Panc1 (cell line): ENCODE measurements at regions not wholly inside any gene's neighbourhood (a gene's known extent, or its start where the extent isn't known, plus 50 kb on each side); places are given as distances from the start of the nearest gene placed in this dataset.
"Not testable (repeated sequence)": the region's sequence is repeated elsewhere in the genome, so short reads cannot be mapped to it uniquely, and the experiment has no call there.

Experiments used
- ATAC-seq: fragments of 200-7000 bp; cut with Tn5 transposase; 2 replicates; pipeline ENCODE4 v1.9.1; 2020; ENCODE audit warnings: mild to moderate bottlenecking, moderate library complexity
- BruUV-seq: library from RNA; stranded (reverse); fragments of 400-500 nt; replicated peaks from 2 replicates; lab custom pipeline; 2021; lab: Mats Ljungman, UMichigan
- CTCF ChIA-PET: fragments of 300-600 bp; sonication (Branson Sonifier 250); formaldehyde crosslinking; loops from one replicate; lab custom pipeline; 2022; ENCODE audit warnings: antibody characterized with exemption; lab: Charles Lee
- POLR2A ChIA-PET: fragments of 300-600 bp; sonication (Branson Sonifier 250); formaldehyde crosslinking; loops from one replicate; lab custom pipeline; 2022; ENCODE audit warnings: antibody characterized with exemption; lab: Charles Lee
- DNase-seq: peaks from one replicate; pipeline ENCODE4 v3.0.0-alpha.2; 2010; ENCODE audit warnings: low read depth, low spot score
- H3K27ac ChIP-seq: 2 replicates; pipeline ENCODE4 v1.5.1; 2011; ENCODE audit warnings: mild to moderate bottlenecking, low read length, inconsistent platforms
- H3K27me3 ChIP-seq: fragments of 200-500 bp; sonication (Bioruptor generic); 2 replicates; pipeline ENCODE4 v1.6.0; 2014; ENCODE audit warnings: low read length, inconsistent platforms; ENCODE audit not compliant: control insufficient read depth, insufficient read depth
- H3K36me3 ChIP-seq: fragments of 200-500 bp; sonication (Bioruptor generic); 2 replicates; pipeline ENCODE4 v1.5.1; 2014; ENCODE audit warnings: inconsistent platforms, mild to moderate bottlenecking, low read length, moderate library complexity; ENCODE audit not compliant: control insufficient read depth, insufficient read depth
- H3K4me1 ChIP-seq: 2 replicates; pipeline ENCODE4 v1.5.1; 2011; ENCODE audit warnings: inconsistent platforms, mild to moderate bottlenecking, low read length, moderate library complexity; ENCODE audit not compliant: control insufficient read depth, insufficient read depth
- H3K4me3 ChIP-seq, 2 experiments: 2 replicates each; pipeline ENCODE4 v1.5.1; 2011 to 2012; ENCODE audit warnings: low read depth in 2 of 2, low read length in 2 of 2, mild to moderate bottlenecking in 2 of 2, inconsistent platforms in 1 of 2, moderate library complexity in 1 of 2
- H3K9me3 ChIP-seq: fragments of 200-500 bp; sonication (Bioruptor generic); 2 replicates; pipeline ENCODE4 v1.5.1; 2014; ENCODE audit warnings: low read depth, mild to moderate bottlenecking, inconsistent platforms, low read length, moderate library complexity; ENCODE audit not compliant: control insufficient read depth, insufficient read depth
- CTCF ChIP-seq: fragments of 450-650 bp; IDR thresholded peaks from 2 replicates; pipeline ENCODE4 v1.5.1; 2017; ENCODE audit warnings: mild to moderate bottlenecking
- POLR2AphosphoS5 ChIP-seq: IDR thresholded peaks from 2 replicates; pipeline ENCODE4 v1.6.1; 2012; ENCODE audit warnings: mild to moderate bottlenecking, low read depth, low read length, moderate library complexity
- REST ChIP-seq, 2 experiments: IDR thresholded peaks; 2 replicates each; pipeline ENCODE4 v1.6.1; 2011 to 2012; ENCODE audit warnings: low read depth in 2 of 2, control low read depth in 1 of 2, low read length in 1 of 2, mild to moderate bottlenecking in 1 of 2, moderate library complexity in 1 of 2; ENCODE audit not compliant: insufficient read depth in 1 of 2
- SIN3A ChIP-seq: IDR thresholded peaks from 2 replicates; pipeline ENCODE4 v1.6.1; 2012; ENCODE audit warnings: low read depth, mild to moderate bottlenecking, low read length, moderate library complexity, borderline replicate concordance; ENCODE audit not compliant: insufficient read depth
- TCF7L2 ChIP-seq: IDR thresholded peaks from 2 replicates; pipeline ENCODE4 v1.6.1; 2011; ENCODE audit warnings: mild to moderate bottlenecking, low read depth, low read length, inconsistent platforms
- in situ Hi-C: cut with HindIII; loops from 2 replicates; pipeline ENCODE4 v1.10.0; 2016; ENCODE audit warnings: low sequenced_read_pairs, low pct_unique_long_range_greater_than_20kb
- intact Hi-C: fragments of 100-400 bp; cut with micrococcal nuclease; formaldehyde crosslinking; loops from one replicate; pipeline ENCODE4 v1.10.0; 2022; ENCODE audit not compliant: unreplicated experiment

GRCh38 chr11:87517351-87517750, 479.6 kb downstream of the TMEM135 start:
- intact Hi-C loops (no loop called here), in situ Hi-C loops (no loop called here)
- no peak overlapping the region for H3K27ac ChIP-seq
- H3K36me3 ChIP-seq: no peaks in the 10 kb centered on the region
- H3K9me3 ChIP-seq: no peaks in the 10 kb centered on the region
- no TSS peak for BruUV-seq
- no peak for TF ChIP-seq POLR2AphosphoS5
- no peak for TF ChIP-seq REST (IDR thresholded peaks at IDR 0.05; ENCODE audit: insufficient read depth in 1 of 2, low read depth in 2 of 2, low read length in 1 of 2)
- no peak for TF ChIP-seq CTCF
- no peak for TF ChIP-seq TCF7L2
- no peak for TF ChIP-seq SIN3A
- CTCF ChIA-PET: no interaction called here
- H3K4me3 ChIP-seq: no peak overlapping the region
- H3K4me1 ChIP-seq: no peaks in the 10 kb centered on the region
- POLR2A ChIA-PET: no interaction called here
- H3K27me3 ChIP-seq: no peaks in the 10 kb centered on the region
- ATAC-seq (no peak), DNase-seq (no peak)

- H3K9me3 ChIP-seq, POLR2A ChIA-PET, H3K36me3 ChIP-seq, in situ Hi-C loops, DNase-seq, ATAC-seq, H3K4me1 ChIP-seq, CTCF ChIA-PET, H3K4me3 ChIP-seq, intact Hi-C loops, BruUV-seq, H3K27me3 ChIP-seq, H3K27ac ChIP-seq: not testable (repeated sequence)
Measured at GRCh38 chr11:87507722-87508121, 470.0 kb downstream of the TMEM135 start.

GRCh38 chr11:87506946-87507345, 469.2 kb downstream of the TMEM135 start:
- DNase-seq, H3K27me3 ChIP-seq, H3K27ac ChIP-seq, POLR2A ChIA-PET, in situ Hi-C loops, H3K9me3 ChIP-seq, H3K4me1 ChIP-seq, CTCF ChIA-PET, BruUV-seq, ATAC-seq, intact Hi-C loops, H3K36me3 ChIP-seq, H3K4me3 ChIP-seq: not testable (repeated sequence)
